WTC11 (cell line): ENCODE measurements at regions not wholly inside any gene's neighbourhood (a gene's known extent, or its start where the extent isn't known, plus 50 kb on each side); places are given as distances from the start of the nearest gene placed in this dataset.
"Not testable (repeated sequence)": the region's sequence is repeated elsewhere in the genome, so short reads cannot be mapped to it uniquely, and the experiment has no call there.

ENCODE experiments used
- ATAC-seq: fragments of 200-7000 bp; cut with Tn5 transposase; 2 replicates; pipeline ENCODE4 v1.10.0; 2021; ENCODE audit warnings: mild to moderate bottlenecking, moderate library complexity
- CTCF ChIA-PET: fragments of 300-600 bp; sonication (Branson Sonifier 250); formaldehyde crosslinking; loops from one replicate; lab custom pipeline; 2021; ENCODE audit warnings: antibody characterized with exemption; lab: Charles Lee
- POLR2A ChIA-PET: fragments of 350-600 bp; sonication (Branson Sonifier 250); formaldehyde crosslinking; loops from one replicate; lab custom pipeline; 2021; ENCODE audit warnings: antibody characterized with exemption; lab: Charles Lee
- DNase-seq: peaks from one replicate; pipeline ENCODE4 v3.0.0; 2021; ENCODE audit warnings: low spot score
- H3K27ac Mint-ChIP-seq: 2 replicates; pipeline ENCODE4 v1.8.0; 2021; ENCODE audit warnings: mixed read lengths
- H3K27me3 Mint-ChIP-seq: 2 replicates; pipeline ENCODE4 v1.8.0; 2021; ENCODE audit warnings: low read depth, mild to moderate bottlenecking, moderate library complexity, mixed read lengths
- H3K36me3 Mint-ChIP-seq: 2 replicates; pipeline ENCODE4 v1.8.0; 2021; ENCODE audit warnings: mixed read lengths
- H3K4me1 Mint-ChIP-seq: 2 replicates; pipeline ENCODE4 v1.8.0; 2022; ENCODE audit warnings: mixed read lengths
- H3K4me3 Mint-ChIP-seq: 2 replicates; pipeline ENCODE4 v1.8.0; 2021; ENCODE audit warnings: mild to moderate bottlenecking, moderate library complexity, mixed read lengths
- H3K9me3 Mint-ChIP-seq: 2 replicates; pipeline ENCODE4 v1.8.0; 2021; ENCODE audit warnings: mixed read lengths

- H3K4me1 Mint-ChIP-seq, CTCF ChIA-PET, H3K9me3 Mint-ChIP-seq, POLR2A ChIA-PET, ATAC-seq, H3K27ac Mint-ChIP-seq, H3K4me3 Mint-ChIP-seq, H3K36me3 Mint-ChIP-seq, DNase-seq: not testable (repeated sequence)
- H3K27me3 Mint-ChIP-seq: peaks cover 82% of the 10 kb centered on the region
Measured at GRCh38 chr9:43138909-43139308, 955.5 kb downstream of the SPATA31A6 start.

GRCh38 chr9:43139349-43139748 lies 955.9 kb downstream of the SPATA31A6 start:
- CTCF ChIA-PET, DNase-seq, H3K9me3 Mint-ChIP-seq, POLR2A ChIA-PET, ATAC-seq, H3K4me1 Mint-ChIP-seq, H3K36me3 Mint-ChIP-seq, H3K4me3 Mint-ChIP-seq, H3K27ac Mint-ChIP-seq: not testable (repeated sequence)
- H3K27me3 Mint-ChIP-seq: peaks cover 82% of the 10 kb centered on the region

DNA sequence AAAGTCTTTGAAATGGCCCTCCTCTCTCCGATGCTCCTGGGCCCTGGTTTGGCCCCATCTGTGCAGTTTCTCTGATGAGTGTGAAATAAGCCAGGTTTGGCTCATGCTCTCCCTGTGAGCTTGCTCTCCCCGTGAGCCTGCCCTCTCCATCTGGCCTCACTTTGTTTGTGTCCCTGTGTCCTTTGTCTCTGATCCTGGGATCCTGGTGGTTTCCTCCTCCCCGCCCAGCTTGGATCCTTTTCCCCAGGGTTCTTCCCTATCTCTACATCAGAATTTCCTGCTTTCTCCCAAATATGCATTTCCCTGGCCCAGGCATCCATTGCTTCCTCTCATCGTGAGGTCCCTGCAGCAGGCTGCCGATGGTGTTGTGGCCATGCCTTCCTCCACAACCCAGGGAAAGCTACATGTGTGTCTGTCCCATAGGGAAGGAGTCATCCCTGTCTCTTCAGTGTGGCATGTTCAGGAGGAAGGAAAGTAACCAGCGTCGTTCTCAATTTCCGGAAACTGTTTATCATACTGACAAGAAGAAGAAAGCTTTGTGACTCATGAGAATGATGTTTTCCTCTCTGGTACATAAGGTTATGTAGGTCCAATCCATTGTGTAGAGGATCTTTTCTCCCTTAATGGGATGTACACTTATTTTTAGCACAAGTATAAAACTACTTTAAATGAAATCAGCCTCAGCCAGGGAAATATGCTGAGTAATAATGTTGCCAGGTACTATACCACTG lies 956.6 kb downstream of the SPATA31A6 start:
- ATAC-seq, POLR2A ChIA-PET, H3K4me3 Mint-ChIP-seq, H3K27ac Mint-ChIP-seq, H3K4me1 Mint-ChIP-seq, H3K36me3 Mint-ChIP-seq, DNase-seq, CTCF ChIA-PET, H3K9me3 Mint-ChIP-seq: not testable (repeated sequence)
- H3K27me3 Mint-ChIP-seq: peaks cover 87% of the 10 kb centered on the region
